B cell (primary cell): ENCODE measurements at regions not wholly inside any gene's neighbourhood (a gene's known extent, or its start where the extent isn't known, plus 50 kb on each side); places are given as distances from the start of the nearest gene placed in this dataset.

Experiments
- EZH2 ChIP-seq: IDR thresholded peaks from 2 replicates; pipeline ENCODE4 v1.6.1; 2012; ENCODE audit warnings: borderline replicate concordance, low read depth, mild to moderate bottlenecking, moderate library complexity, low read length; ENCODE audit not compliant: insufficient read depth, poor library complexity, severe bottlenecking
- TF ChIP-seq, protein P1 (sequence below): fragments of 200-600 bp; IDR thresholded peaks from one replicate; pipeline ENCODE4 v1.8.0; 2022; ENCODE audit warnings: antibody characterized with exemption, mild to moderate bottlenecking

DNA sequence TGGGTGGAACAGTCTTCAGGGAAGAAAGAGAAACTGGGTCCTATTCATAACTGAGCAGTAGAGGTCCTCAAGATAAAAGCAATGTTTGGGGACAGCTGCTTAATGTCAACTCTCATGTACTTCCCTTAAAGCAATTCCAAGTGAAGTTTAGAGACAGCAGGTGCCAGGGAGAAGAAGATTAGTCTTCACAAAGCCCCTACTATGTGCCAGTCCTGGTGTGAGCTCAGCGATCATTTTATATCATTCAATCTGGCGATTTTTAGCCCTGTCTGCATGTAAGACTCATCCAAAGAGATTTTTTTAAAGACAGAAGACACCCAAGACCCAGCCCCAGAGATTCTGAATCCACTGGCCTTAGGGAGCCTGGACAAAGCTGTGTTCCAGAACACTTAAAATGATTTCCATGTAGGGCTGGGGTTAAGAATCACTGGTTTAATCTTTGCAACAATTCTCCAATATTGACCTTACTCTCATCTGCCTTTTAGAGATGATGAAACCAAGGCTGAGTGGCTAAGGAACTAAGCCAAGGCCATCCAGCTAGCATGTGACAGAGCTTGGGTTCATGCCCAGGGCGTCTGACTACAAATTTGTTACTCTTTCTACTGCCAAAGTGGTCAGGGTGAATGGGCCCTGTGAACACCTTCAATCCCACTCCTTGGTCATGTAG is 404.5 kb upstream of the TBX3 start:
- TF ChIP-seq EZH2 = no peak
- TF ChIP-seq, protein P1, sequence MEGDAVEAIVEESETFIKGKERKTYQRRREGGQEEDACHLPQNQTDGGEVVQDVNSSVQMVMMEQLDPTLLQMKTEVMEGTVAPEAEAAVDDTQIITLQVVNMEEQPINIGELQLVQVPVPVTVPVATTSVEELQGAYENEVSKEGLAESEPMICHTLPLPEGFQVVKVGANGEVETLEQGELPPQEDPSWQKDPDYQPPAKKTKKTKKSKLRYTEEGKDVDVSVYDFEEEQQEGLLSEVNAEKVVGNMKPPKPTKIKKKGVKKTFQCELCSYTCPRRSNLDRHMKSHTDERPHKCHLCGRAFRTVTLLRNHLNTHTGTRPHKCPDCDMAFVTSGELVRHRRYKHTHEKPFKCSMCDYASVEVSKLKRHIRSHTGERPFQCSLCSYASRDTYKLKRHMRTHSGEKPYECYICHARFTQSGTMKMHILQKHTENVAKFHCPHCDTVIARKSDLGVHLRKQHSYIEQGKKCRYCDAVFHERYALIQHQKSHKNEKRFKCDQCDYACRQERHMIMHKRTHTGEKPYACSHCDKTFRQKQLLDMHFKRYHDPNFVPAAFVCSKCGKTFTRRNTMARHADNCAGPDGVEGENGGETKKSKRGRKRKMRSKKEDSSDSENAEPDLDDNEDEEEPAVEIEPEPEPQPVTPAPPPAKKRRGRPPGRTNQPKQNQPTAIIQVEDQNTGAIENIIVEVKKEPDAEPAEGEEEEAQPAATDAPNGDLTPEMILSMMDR = no peak
